ENCODE measurements at regions not wholly inside any gene's neighbourhood (a gene's known extent, or its start where the extent isn't known, plus 50 kb on each side); places are given as distances from the start of the nearest gene placed in this dataset.

GRCh38 chr14:86513564-86513963 lies 983.6 kb downstream of the FLRT2 start:
- no peak for DNase-seq (ENCODE audit: low read depth)

- no peak for DNase-seq (ENCODE audit: low read depth)
Observed at GRCh38 chr14:86513056-86513455, 983.1 kb downstream of the FLRT2 start.

- no peak for DNase-seq (ENCODE audit: low read depth)
Observed at GRCh38 chr14:86510491-86510890, 980.5 kb downstream of the FLRT2 start.

- no peak for DNase-seq (ENCODE audit: low read depth)
Observed at GRCh38 chr14:86505808-86506207, 975.9 kb downstream of the FLRT2 start.

- DNase-seq (ENCODE audit: low read depth), result no peak
Observed at GRCh38 chr14:86501611-86502010, 971.7 kb downstream of the FLRT2 start.

- DNase-seq (ENCODE audit: low read depth), result no peak
Observed at GRCh38 chr14:86491743-86492142, 961.8 kb downstream of the FLRT2 start.

- DNase-seq (ENCODE audit: low read depth), result no peak
Observed at GRCh38 chr14:86481104-86481503, 951.2 kb downstream of the FLRT2 start.

GRCh38 chr14:86464341-86464740 lies 934.4 kb downstream of the FLRT2 start:
- no peak for DNase-seq (ENCODE audit: low read depth)

GRCh38 chr14:86462193-86462753 lies 932.3 kb downstream of the FLRT2 start:
- DNase-seq (ENCODE audit: low read depth), result no peak

- no peak for DNase-seq (ENCODE audit: low read depth)
Observed at GRCh38 chr14:86457481-86458135, 927.7 kb downstream of the FLRT2 start.

- no peak for DNase-seq (ENCODE audit: low read depth)
Observed at GRCh38 chr14:86450085-86450484, 920.1 kb downstream of the FLRT2 start.

- DNase-seq (ENCODE audit: low read depth), result no peak
Observed at GRCh38 chr14:86442135-86442534, 912.2 kb downstream of the FLRT2 start.

GRCh38 chr14:86430853-86431252 lies 900.9 kb downstream of the FLRT2 start:
- no peak for DNase-seq (ENCODE audit: low read depth)

GRCh38 chr14:86423214-86423613 lies 893.3 kb downstream of the FLRT2 start:
- no peak for DNase-seq (ENCODE audit: low read depth)

GRCh38 chr14:86420131-86420530 lies 890.2 kb downstream of the FLRT2 start:
- DNase-seq (ENCODE audit: low read depth), result no peak

GRCh38 chr14:86414146-86414545 lies 884.2 kb downstream of the FLRT2 start:
- no peak for DNase-seq (ENCODE audit: low read depth)

GRCh38 chr14:86404989-86405649 lies 875.2 kb downstream of the FLRT2 start:
- DNase-seq (ENCODE audit: low read depth), result no peak

- no peak for DNase-seq (ENCODE audit: low read depth)
Observed at GRCh38 chr14:86404425-86404824, 874.5 kb downstream of the FLRT2 start.

- no peak for DNase-seq (ENCODE audit: low read depth)
Observed at GRCh38 chr14:86402545-86402944, 872.6 kb downstream of the FLRT2 start.

- DNase-seq (ENCODE audit: low read depth), result no peak
Observed at GRCh38 chr14:86391085-86391484, 861.1 kb downstream of the FLRT2 start.

GRCh38 chr14:86388216-86388615 lies 858.3 kb downstream of the FLRT2 start:
- no peak for DNase-seq (ENCODE audit: low read depth)

- no peak for DNase-seq (ENCODE audit: low read depth)
Observed at GRCh38 chr14:86373886-86374285, 843.9 kb downstream of the FLRT2 start.

GRCh38 chr14:86372402-86372801 lies 842.5 kb downstream of the FLRT2 start:
- no peak for DNase-seq (ENCODE audit: low read depth)

GRCh38 chr14:86364634-86365033 lies 834.7 kb downstream of the FLRT2 start:
- no peak for DNase-seq (ENCODE audit: low read depth)

All from non-pigmented ciliary epithelial cell (primary cell).